ENCODE measurements at regions not wholly inside any gene's neighbourhood (a gene's known extent, or its start where the extent isn't known, plus 50 kb on each side); places are given as distances from the start of the nearest gene placed in this dataset.

- no peak for DNase-seq (ENCODE audit: low read depth)
Measured at GRCh38 chr2:602571-603359, 74.4 kb downstream of the TMEM18 start.

GRCh38 chr2:601806-602455 is 75.3 kb downstream of the TMEM18 start:
- no peak for DNase-seq (ENCODE audit: low read depth)
- no peak overlapping the region for H3K4me3 ChIP-seq (replicated peaks; ENCODE audit: low read depth, low read length)
- TF ChIP-seq CTCF (IDR thresholded peaks at IDR 0.05; ENCODE audit: low read length, missing control alignments) = no peak

More at GRCh38 chr2:602571-603359, 74.4 kb downstream of the TMEM18 start:
- H3K4me3 ChIP-seq (replicated peaks; ENCODE audit: low read depth, low read length) = no peak overlapping the region
- TF ChIP-seq CTCF (IDR thresholded peaks at IDR 0.05; ENCODE audit: low read length, missing control alignments) = no peak

- TF ChIP-seq CTCF (IDR thresholded peaks at IDR 0.05; ENCODE audit: low read length, missing control alignments) = no peak
- H3K4me3 ChIP-seq (replicated peaks; ENCODE audit: low read depth, low read length) = no peak overlapping the region
- no peak for DNase-seq (ENCODE audit: low read depth)
Measured at GRCh38 chr2:601387-601698, 75.9 kb downstream of the TMEM18 start.

GRCh38 chr2:600542-601386 is 76.4 kb downstream of the TMEM18 start:
- no peak for TF ChIP-seq CTCF (IDR thresholded peaks at IDR 0.05; ENCODE audit: low read length, missing control alignments)
- H3K4me3 ChIP-seq (replicated peaks; ENCODE audit: low read depth, low read length) = no peak overlapping the region
- DNase-seq (ENCODE audit: low read depth) = no peak

- no peak for TF ChIP-seq CTCF (IDR thresholded peaks at IDR 0.05; ENCODE audit: low read length, missing control alignments)
- no peak for DNase-seq (ENCODE audit: low read depth)
- H3K4me3 ChIP-seq (replicated peaks; ENCODE audit: low read depth, low read length) = no peak overlapping the region
Measured at GRCh38 chr2:599601-600000, 77.6 kb downstream of the TMEM18 start.

- TF ChIP-seq CTCF (IDR thresholded peaks at IDR 0.05; ENCODE audit: low read length, missing control alignments) = no peak
- DNase-seq (ENCODE audit: low read depth) = no peak
- no peak overlapping the region for H3K4me3 ChIP-seq (replicated peaks; ENCODE audit: low read depth, low read length)
Measured at GRCh38 chr2:598058-598802, 79.0 kb downstream of the TMEM18 start.

All from fibroblast of pulmonary artery (primary cell).